CD4-positive, alpha-beta T cell treated with Interleukin-10 for 1 hour (primary cell): ENCODE measurements at regions not wholly inside any gene's neighbourhood (a gene's known extent, or its start where the extent isn't known, plus 50 kb on each side); places are given as distances from the start of the nearest gene placed in this dataset.

Experiments used
- DNase-seq: peaks from one replicate; pipeline ENCODE4 v3.0.0-alpha.2; 2020

DNA sequence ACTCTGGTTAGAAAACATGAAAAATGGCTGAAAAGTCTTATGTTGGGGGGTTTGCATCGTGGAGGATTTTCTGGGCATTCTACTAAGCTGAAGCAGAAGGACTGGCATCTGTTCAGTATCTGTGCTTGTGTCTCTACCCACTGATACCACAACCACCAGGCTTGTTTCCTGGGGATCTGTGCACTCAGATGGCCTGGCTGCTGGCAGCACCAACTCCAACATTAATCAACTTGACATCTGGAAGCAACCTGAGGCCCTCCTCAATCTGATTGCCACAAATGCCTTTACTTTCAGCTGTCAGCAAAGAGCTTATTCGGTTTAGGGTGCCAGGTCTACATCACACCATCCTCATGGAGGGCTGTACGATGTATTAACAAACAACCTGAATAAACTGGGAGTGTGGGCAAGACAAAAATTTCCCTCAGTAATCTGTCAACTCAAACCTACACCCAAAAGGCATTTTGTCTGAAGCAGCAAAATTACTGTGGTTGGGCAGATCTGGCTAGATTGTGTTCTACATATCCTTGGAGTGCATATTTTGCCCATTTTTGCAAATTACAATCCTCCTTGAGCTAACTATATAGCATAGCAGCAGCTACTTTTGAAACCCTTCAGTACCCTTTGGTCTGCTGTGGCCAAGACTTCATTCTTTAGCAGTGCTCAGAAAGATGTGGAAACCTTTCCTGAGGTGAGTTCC is 74.6 kb downstream of the FOXD1 start:
- DNase-seq = no peak

GRCh38 chr5:73370640-73371583 is 77.7 kb downstream of the FOXD1 start:
- no peak for DNase-seq

DNA sequence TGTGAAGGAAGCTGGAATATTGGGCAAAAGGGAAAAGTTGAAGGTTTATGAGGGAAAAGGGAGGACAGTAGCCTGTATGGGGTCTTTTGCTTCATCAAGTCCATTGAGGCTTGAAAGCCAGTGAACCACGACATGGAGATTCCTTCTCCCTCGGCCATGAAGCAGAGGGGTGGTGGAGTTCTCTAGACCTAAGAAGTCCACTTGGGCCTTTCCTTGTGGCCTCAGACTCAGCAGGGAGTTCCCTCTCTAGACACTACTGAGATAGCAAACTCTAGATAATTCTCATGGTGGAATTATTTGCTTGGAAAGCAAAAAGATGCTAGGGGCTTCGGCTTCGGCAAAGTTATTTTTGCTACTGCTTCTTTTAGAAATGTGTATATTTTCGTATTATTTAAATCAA is 78.5 kb downstream of the FOXD1 start:
- no peak for DNase-seq

- DNase-seq = no peak
These were observed 79.3 kb downstream of the FOXD1 start for GRCh38 chr5:73369278-73369677.

DNA sequence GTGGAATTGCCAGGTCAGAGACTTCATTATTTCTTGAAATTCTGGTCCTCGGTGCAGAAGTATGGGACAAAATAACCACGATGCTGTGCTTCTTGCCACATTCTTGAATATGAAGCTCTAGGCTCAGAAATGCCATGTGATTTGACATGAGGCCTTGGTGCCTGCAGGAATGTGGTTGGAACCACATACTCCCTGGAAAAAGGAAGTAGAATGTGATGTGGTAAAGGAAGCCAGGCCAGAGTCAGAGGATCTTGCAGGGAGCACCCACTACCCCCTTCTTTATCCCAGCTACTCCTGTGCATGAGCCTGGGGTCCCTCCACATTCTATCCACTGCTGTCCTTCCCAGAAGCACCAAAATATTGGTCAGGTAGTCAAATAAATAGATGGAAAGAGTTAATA is 80.9 kb downstream of the FOXD1 start:
- DNase-seq = no peak

DNA sequence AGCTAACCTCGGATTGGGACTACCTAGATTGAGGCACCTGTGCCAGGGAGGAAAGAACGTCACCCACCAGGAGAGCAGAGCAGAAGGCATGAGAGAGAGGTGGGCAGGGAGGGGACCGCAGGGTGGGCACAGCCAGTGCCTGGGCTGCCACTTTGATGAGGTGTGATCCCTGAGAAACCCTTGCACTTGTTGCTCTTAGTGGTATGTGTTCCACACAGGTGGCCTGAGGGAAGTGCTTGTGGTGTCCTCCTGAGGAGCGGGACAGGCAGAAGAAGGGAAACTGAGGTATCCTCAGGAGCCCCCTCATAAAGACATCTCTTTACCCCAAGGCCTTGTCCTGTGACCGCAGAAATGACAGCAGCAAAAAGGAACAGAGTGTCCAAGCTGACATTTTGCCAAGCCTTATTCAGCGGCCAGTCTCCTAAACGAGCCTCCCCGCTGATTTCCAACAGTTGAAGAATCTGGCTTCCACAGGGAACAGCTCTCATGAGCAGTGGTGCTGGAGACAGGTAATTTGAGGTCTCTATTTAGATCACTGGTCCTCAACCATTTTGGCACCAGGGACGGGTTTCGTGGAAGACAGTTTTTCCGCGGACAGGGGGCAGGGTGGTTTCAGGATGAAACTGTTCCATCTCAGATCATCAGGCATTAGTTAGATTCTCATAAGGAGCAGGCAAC is 82.4 kb downstream of the FOXD1 start:
- DNase-seq = no peak

DNA sequence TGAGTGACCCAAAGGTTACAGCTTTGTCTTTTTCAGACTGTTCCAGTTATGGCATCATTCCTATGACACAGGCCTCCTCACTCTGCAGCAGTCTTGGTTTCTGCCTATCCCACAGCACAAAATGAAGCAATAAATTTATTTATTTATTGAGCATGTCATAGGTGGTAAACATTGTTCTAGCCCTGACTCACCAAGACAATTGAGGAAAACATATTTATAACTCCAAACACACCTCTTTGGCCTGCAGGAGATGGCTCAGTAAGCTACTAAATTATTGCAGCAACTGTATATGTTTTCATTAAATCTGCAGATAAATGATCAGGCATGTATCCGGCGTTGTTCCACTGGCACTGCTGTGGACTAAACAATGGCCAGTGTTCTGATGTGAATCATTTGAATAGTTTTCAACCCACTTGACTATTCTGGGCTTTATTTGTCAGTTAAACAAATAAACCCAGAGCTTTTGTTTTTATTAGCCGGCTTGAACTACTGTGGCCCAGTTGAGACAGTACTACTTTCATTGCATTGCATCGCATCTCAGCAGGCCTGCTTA is 83.2 kb downstream of the FOXD1 start:
- DNase-seq = no peak

DNA sequence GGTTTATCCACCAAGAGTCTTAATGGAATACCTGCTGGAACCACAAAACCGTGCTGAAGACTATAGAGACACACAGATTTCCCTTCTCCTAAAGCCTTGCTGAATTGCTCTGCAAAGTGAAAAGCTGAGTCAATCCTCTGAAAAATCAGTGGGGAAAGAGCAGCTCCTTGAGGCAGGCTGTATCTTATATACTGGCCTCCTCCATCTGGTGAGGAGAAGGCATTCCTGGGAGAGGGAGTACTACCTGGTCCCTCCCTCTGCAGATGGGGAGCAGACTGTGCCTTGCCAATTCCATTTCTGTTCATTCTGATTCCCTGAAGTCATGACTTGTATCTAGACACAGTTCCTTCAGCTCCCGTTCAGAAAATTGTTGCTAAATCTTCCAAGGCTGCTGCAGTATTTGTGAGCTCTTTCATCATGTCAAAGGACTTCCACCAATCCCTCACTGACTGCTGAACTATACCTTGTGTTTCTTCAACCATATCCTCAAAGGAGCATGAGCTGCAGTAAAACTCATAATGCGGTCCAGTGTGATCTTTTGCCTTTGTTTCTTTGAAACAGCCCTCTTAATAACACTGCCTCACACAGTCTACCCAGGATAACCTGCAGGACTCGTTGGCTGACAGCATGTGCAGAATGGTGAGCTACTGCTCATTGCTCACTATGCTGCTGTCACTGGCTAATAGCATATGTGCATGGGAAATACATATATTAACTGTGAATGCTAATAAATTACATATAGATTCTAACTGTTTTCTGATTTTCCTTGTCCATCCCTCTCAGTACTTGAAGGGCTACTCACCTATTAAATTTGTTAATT is 84.5 kb downstream of the FOXD1 start:
- no peak for DNase-seq

DNA sequence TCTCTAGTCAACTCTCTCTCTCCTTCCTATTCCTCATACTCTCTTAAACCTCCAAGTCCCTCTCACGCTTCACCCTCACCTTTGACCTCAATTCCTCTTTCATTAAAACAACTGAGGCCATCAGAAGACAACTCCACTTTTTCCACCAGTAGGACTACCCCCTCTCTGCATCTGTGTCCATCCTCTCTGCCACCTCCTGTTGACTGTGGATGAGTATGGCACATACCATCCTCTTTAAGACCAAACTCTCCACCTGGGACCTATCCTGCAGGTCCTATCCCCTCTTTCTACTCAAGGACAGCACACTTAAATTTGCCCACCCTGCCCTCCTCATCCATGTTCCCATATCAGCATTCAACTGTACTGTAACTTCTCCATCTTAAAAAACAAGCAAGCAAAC is 89.2 kb downstream of the FOXD1 start:
- no peak for DNase-seq

DNA sequence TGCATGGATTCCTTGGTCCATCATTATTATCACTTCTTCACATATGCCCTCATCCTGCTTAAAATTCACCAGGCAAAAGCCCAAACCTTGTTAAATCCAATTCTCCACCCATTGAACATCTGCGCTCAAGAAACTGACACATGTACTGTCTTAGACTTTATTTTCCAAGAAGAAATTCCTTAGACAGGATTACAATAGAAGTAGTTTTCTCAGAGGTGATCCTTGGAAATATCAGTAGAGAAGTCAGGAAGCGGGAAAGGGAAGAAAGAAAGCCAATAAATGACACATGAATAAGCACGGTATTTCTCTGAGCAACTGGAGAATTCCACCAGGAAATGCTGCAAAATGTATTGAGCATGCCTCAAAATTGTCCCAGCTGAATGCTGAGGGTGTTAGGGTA is 90.2 kb downstream of the FOXD1 start:
- no peak for DNase-seq

GRCh38 chr5:73357576-73357975 is 91.0 kb downstream of the FOXD1 start:
- no peak for DNase-seq

GRCh38 chr5:73355108-73355507 is 93.5 kb downstream of the FOXD1 start:
- no peak for DNase-seq

- DNase-seq = no peak
These were observed 94.2 kb downstream of the FOXD1 start for GRCh38 chr5:73354406-73354805.

DNA sequence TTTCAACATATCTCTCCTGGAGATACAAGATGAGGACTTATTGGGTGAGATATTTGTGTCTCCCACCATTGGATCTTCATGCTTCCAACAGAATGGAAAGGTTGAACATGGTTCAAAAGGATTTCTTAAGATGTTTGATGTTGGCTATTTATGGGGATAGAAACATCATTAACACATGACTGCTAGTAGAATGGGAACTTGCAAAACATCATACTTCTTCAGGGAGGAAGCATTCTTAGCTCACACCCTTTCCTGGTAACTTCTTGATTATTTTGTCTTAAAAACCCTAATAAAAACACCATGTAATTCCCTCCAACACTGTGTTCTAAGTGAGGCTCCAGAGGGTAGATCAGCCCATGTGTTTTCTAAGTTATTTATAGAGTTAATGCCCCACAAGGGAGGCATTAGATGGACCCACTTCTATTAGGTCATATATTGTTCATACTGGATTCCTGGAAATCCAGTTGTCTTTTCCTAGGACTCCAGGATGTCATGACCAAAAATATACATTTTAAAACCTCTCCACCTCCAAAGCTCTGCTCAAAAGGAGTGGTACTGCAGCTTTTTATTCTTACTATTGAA is 95.8 kb downstream of the FOXD1 start:
- DNase-seq = no peak

GRCh38 chr5:73352243-73352642 is 96.3 kb downstream of the FOXD1 start:
- DNase-seq = no peak

GRCh38 chr5:73351593-73351992 is 97.0 kb downstream of the FOXD1 start:
- DNase-seq = no peak

DNA sequence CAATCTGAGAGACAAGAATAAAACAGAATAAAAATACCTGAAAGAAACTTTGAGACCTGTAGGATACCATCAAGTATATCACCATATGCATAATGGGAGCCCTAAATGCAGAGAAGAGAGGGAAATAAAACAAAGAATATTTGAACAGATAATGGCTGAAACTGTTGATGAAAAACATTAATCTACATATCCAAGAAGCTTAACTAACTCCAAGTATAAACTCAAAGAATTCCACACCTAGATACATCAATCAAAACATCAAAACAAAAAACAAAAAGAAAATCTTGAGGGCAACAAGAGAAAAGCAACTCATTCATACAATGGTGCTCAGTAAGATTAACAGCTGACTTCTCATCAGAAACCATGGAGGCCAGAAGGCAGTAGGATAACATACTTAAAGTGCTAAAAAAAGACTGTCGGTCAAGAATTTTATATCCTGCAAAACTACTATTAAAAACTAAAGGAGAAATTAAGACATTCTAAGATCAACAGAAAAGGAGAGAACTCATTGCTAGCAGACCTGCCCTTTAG is 101.6 kb downstream of the FOXD1 start:
- DNase-seq = no peak

DNA sequence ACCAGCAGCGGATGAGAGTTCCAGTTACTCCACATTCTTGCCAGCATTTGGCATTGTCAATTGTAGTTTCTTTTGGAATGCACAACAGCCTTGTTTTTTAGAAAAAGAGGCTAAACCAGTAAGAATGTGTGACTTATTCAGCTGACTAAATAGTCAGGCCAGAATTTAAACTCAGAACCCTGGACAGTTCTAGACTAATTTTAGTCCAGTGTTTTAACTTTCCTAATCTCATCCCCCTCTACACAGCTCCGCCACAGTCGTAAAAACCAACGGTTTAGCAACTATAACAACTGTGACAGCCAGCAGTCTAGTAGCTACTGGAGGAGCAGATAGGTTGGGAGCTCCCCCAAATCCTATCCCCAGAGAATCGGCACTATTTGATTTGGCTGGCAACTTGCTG is 103.7 kb downstream of the FOXD1 start:
- DNase-seq = no peak

DNA sequence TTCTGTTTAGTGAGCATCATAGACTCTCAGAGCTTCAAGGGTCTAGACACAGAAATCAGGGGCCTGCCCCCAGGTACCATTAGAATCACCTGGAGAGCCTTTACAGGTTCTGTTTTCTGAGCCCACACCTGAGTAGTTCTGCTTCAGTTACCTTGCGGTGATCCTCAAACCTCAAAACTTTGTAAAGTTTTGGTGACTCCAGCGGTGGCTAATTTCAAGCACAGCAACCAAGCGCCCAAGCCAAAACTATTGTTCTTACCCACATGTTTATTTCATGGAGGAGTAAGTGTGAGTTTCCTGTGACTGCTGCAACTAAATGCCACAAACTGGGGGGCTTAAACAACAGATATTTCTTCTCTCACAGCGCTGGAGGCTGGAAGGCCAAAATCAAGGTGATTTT is 108.9 kb downstream of the FOXD1 start:
- no peak for DNase-seq

DNA sequence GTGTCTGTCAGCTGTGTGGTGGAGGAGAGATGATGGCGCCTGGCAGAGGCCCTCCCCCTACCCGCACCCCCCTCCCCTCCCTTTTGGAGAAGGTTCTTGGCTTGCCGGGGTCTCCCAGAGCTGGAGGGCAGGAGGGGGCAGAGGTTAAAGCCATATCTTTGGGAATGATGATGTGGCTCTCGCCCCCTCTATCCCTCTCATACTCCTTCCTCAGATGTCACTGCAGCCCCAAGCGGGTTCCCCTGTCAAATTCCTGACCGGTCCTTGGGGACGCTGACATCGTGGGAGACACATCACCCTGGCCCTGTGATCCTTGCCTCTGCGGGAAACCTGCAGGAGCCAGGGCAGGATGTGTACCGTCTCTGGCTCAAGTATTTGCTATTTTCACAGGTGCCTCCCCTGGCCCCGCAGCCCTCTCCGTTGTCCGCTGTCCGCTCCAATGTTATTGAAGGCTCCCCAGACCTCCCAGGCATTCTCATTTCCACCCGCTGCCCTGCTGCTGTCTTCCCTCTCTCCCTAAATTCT is 109.5 kb downstream of the FOXD1 start:
- no peak for DNase-seq

- no peak for DNase-seq
These were observed 110.1 kb downstream of the FOXD1 start for GRCh38 chr5:73338256-73339050.
